ENCODE measurements at regions not wholly inside any gene's neighbourhood (a gene's known extent, or its start where the extent isn't known, plus 50 kb on each side); places are given as distances from the start of the nearest gene placed in this dataset.
A peak's percentile ranks its signal among the peaks of the same experiment; 100 is the strongest.

DNA sequence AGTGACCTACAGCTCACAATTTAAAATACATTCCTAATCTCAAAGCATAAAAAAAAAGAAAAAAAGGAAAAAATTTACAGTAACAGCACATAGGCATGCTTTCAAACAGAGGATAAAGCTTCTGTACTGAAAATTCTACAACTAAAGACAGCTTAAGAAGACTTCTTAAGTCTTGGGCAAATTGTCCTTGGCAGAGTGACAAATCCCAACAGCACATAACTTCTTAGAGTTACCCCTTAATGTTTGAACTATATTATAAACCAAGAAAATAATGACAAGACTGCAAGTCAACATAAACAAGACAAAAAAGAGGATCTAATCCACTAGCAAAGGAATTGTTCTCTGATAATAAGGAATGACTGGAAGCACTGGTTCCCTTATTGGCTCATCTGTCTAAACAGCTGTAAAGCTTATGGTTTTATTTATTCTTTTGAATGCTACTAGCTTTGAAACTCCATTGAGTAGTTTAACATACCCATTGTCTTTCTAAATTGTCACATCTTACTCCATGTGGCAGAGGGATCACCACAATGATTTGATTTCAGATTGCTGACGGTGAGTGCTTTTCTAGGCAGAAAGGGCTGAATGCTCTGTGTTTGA, 1576.8 kb upstream of the GOT2 start:
- Histone ChIP-seq H3K9me2 (ENCODE audit: insufficient read depth) (peaks cover 6% of the 10 kb centered on the region; the same call in 1 of the 2 replicates), H3K36me3 (ENCODE audit: insufficient read depth) (no peaks in the 10 kb centered on the region), H4K20me1 (replicated peaks; ENCODE audit: insufficient read depth) (no peaks in the 10 kb centered on the region), H3K4me1 (ENCODE audit: insufficient read depth) (peaks cover 19% of the 10 kb centered on the region), H3K4me2 (0 out of 2 replicates have a peak overlapping the region, but pooled peaks have one; percentile 11), H3F3A (replicated peaks; ENCODE audit: low read depth) (no peaks in the 10 kb centered on the region), H3K4me3 (no peak overlapping the region), H3K27me3 (ENCODE audit: insufficient read depth) (no peaks in the 10 kb centered on the region), H3K79me2 (replicated peaks; ENCODE audit: insufficient read depth) (no peaks in the 10 kb centered on the region), H2AFZ (no peak overlapping the region), H3K27ac (ENCODE audit: low read depth) (no peak overlapping the region)
- TF ChIP-seq EZH2 (IDR thresholded peaks at IDR 0.05; ENCODE audit: low read depth, unreplicated experiment) (no peak), NANOG (IDR thresholded peaks at IDR 0.05; ENCODE audit: borderline replicate concordance) (peak; percentile 51), ZNF331 (CRISPR knock-in tag; IDR thresholded peaks at IDR 0.05; ENCODE audit: low read depth) (no peak)
- TF ChIP-seq, protein P1, sequence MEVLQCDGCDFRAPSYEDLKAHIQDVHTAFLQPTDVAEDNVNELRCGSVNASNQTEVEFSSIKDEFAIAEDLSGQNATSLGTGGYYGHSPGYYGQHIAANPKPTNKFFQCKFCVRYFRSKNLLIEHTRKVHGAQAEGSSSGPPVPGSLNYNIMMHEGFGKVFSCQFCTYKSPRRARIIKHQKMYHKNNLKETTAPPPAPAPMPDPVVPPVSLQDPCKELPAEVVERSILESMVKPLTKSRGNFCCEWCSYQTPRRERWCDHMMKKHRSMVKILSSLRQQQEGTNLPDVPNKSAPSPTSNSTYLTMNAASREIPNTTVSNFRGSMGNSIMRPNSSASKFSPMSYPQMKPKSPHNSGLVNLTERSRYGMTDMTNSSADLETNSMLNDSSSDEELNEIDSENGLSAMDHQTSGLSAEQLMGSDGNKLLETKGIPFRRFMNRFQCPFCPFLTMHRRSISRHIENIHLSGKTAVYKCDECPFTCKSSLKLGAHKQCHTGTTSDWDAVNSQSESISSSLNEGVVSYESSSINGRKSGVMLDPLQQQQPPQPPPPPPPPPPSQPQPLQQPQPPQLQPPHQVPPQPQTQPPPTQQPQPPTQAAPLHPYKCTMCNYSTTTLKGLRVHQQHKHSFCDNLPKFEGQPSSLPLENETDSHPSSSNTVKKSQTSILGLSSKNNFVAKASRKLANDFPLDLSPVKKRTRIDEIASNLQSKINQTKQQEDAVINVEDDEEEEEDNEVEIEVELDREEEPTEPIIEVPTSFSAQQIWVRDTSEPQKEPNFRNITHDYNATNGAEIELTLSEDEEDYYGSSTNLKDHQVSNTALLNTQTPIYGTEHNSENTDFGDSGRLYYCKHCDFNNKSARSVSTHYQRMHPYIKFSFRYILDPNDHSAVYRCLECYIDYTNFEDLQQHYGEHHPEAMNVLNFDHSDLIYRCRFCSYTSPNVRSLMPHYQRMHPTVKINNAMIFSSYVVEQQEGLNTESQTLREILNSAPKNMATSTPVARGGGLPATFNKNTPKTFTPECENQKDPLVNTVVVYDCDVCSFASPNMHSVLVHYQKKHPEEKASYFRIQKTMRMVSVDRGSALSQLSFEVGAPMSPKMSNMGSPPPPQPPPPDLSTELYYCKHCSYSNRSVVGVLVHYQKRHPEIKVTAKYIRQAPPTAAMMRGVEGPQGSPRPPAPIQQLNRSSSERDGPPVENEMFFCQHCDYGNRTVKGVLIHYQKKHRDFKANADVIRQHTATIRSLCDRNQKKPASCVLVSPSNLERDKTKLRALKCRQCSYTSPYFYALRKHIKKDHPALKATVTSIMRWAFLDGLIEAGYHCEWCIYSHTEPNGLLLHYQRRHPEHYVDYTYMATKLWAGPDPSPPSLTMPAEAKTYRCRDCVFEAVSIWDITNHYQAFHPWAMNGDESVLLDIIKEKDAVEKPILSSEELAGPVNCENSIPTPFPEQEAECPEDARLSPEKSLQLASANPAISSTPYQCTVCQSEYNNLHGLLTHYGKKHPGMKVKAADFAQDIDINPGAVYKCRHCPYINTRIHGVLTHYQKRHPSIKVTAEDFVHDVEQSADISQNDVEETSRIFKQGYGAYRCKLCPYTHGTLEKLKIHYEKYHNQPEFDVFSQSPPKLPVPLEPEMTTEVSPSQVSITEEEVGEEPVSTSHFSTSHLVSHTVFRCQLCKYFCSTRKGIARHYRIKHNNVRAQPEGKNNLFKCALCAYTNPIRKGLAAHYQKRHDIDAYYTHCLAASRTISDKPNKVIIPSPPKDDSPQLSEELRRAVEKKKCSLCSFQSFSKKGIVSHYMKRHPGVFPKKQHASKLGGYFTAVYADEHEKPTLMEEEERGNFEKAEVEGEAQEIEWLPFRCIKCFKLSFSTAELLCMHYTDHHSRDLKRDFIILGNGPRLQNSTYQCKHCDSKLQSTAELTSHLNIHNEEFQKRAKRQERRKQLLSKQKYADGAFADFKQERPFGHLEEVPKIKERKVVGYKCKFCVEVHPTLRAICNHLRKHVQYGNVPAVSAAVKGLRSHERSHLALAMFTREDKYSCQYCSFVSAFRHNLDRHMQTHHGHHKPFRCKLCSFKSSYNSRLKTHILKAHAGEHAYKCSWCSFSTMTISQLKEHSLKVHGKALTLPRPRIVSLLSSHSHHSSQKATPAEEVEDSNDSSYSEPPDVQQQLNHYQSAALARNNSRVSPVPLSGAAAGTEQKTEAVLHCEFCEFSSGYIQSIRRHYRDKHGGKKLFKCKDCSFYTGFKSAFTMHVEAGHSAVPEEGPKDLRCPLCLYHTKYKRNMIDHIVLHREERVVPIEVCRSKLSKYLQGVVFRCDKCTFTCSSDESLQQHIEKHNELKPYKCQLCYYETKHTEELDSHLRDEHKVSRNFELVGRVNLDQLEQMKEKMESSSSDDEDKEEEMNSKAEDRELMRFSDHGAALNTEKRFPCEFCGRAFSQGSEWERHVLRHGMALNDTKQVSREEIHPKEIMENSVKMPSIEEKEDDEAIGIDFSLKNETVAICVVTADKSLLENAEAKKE (CRISPR knock-in tag; IDR thresholded peaks at IDR 0.05), result no peak
- TF ChIP-seq, protein P2, sequence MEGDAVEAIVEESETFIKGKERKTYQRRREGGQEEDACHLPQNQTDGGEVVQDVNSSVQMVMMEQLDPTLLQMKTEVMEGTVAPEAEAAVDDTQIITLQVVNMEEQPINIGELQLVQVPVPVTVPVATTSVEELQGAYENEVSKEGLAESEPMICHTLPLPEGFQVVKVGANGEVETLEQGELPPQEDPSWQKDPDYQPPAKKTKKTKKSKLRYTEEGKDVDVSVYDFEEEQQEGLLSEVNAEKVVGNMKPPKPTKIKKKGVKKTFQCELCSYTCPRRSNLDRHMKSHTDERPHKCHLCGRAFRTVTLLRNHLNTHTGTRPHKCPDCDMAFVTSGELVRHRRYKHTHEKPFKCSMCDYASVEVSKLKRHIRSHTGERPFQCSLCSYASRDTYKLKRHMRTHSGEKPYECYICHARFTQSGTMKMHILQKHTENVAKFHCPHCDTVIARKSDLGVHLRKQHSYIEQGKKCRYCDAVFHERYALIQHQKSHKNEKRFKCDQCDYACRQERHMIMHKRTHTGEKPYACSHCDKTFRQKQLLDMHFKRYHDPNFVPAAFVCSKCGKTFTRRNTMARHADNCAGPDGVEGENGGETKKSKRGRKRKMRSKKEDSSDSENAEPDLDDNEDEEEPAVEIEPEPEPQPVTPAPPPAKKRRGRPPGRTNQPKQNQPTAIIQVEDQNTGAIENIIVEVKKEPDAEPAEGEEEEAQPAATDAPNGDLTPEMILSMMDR (conservative IDR thresholded peaks at IDR 0.05; ENCODE audit: low read depth in 2 of 2), result no peak
- TF ChIP-seq, protein P3, sequence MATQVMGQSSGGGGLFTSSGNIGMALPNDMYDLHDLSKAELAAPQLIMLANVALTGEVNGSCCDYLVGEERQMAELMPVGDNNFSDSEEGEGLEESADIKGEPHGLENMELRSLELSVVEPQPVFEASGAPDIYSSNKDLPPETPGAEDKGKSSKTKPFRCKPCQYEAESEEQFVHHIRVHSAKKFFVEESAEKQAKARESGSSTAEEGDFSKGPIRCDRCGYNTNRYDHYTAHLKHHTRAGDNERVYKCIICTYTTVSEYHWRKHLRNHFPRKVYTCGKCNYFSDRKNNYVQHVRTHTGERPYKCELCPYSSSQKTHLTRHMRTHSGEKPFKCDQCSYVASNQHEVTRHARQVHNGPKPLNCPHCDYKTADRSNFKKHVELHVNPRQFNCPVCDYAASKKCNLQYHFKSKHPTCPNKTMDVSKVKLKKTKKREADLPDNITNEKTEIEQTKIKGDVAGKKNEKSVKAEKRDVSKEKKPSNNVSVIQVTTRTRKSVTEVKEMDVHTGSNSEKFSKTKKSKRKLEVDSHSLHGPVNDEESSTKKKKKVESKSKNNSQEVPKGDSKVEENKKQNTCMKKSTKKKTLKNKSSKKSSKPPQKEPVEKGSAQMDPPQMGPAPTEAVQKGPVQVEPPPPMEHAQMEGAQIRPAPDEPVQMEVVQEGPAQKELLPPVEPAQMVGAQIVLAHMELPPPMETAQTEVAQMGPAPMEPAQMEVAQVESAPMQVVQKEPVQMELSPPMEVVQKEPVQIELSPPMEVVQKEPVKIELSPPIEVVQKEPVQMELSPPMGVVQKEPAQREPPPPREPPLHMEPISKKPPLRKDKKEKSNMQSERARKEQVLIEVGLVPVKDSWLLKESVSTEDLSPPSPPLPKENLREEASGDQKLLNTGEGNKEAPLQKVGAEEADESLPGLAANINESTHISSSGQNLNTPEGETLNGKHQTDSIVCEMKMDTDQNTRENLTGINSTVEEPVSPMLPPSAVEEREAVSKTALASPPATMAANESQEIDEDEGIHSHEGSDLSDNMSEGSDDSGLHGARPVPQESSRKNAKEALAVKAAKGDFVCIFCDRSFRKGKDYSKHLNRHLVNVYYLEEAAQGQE (IDR thresholded peaks at IDR 0.05; ENCODE audit: unreplicated experiment), result no peak
- Mint-ChIP-seq H3K9me3 (no peaks in the 10 kb centered on the region), H3K27me3 (ENCODE audit: insufficient read depth, low read depth, poor library complexity) (no peaks in the 10 kb centered on the region), H3K4me3 (no peak overlapping the region), H3K36me3 (ENCODE audit: low read depth) (no peaks in the 10 kb centered on the region), H3K4me1 (peaks cover 34% of the 10 kb centered on the region), H3K27ac (no peak overlapping the region)
- peak; percentile 20 for DNase-seq (ENCODE audit: low spot score)
- ATAC-seq, result no peak; the same call in 2 of the 3 replicates
